Peyer's patch (tissue), 4 donors: ENCODE measurements at regions not wholly inside any gene's neighbourhood (a gene's known extent, or its start where the extent isn't known, plus 50 kb on each side); places are given as distances from the start of the nearest gene placed in this dataset.

Experiments
- DNase-seq, 3 donors: peaks; one replicate each; pipeline ENCODE4 v3.0.0-alpha.2; 2017 to 2019
- H3K27ac ChIP-seq, 4 donors: fragments of 200-600 bp; sonication (generic); one replicate each; pipeline ENCODE4 v1.5.1; 2016 to 2019
- H3K27me3 ChIP-seq, 2 donors: fragments of 200-600 bp; sonication (generic); one replicate each; pipeline ENCODE4 v1.5.1; 2019
- H3K36me3 ChIP-seq, 3 donors: fragments of 200-600 bp; sonication (generic); one replicate each; pipeline ENCODE4 v1.5.1; 2016 to 2019
- H3K4me1 ChIP-seq, 4 donors: fragments of 200-600 bp; sonication (generic); one replicate each; pipeline ENCODE4 v1.5.1; 2016 to 2019
- H3K4me3 ChIP-seq, 4 donors: fragments of 200-600 bp; sonication (generic); 1 replicate in 3 of 4; 2 replicates in 1 of 4; pipeline ENCODE4 v1.5.1; 2016 to 2019; ENCODE audit warnings: mild to moderate bottlenecking in 1 of 4
- H3K9me3 ChIP-seq, 4 donors: fragments of 200-600 bp; sonication (generic); one replicate each; pipeline ENCODE4 v1.5.1; 2016 to 2019; ENCODE audit warnings: mild to moderate bottlenecking in 1 of 4
- POLR2A ChIP-seq, 2 donors: fragments of 450-650 bp; IDR thresholded peaks; one replicate each; pipeline ENCODE4 v1.5.1; 2017; ENCODE audit warnings: antibody characterized with exemption in 2 of 2, mild to moderate bottlenecking in 2 of 2, moderate library complexity in 2 of 2
- TF ChIP-seq, protein P1 (sequence below), 6 experiments: fragments of 450-650 bp in 4 of 6; fragments of 200-600 bp in 2 of 6; sonication (generic) in 1 of 6; IDR thresholded peaks; one replicate each; pipeline ENCODE4 v1.5.1; 2017 to 2019; ENCODE audit warnings: antibody characterized with exemption in 6 of 6, mild to moderate bottlenecking in 3 of 6, moderate library complexity in 1 of 6

DNA sequence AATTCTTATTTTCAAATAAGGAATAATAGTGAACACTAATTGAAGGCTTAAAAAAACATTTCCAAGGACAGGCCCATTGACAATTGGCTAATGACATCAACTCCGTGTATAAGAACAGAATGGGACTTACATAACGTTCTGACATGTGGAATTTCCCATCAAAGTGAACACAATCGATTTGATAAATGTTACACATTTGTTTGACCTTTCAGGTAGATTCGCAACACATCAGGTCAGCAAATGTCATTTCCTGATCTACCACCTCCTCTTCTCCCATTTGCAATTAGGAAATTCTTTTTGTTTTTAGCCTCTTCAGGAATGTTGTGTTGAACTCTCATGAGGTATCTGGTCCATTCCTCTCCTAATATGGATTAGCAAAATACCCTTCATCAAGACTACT lies 292.9 kb upstream of the SLC14A2 start:
- Histone ChIP-seq H3K4me1 (no peaks in the 10 kb centered on the region), H3K27ac (no peak overlapping the region), H3K27me3 (no peaks in the 10 kb centered on the region), H3K36me3 (no peaks in the 10 kb centered on the region), H3K9me3 (no peaks in the 10 kb centered on the region), H3K4me3 (no peak overlapping the region)
- TF ChIP-seq POLR2A (IDR thresholded peaks at IDR 0.05), result no peak
- TF ChIP-seq, protein P1, sequence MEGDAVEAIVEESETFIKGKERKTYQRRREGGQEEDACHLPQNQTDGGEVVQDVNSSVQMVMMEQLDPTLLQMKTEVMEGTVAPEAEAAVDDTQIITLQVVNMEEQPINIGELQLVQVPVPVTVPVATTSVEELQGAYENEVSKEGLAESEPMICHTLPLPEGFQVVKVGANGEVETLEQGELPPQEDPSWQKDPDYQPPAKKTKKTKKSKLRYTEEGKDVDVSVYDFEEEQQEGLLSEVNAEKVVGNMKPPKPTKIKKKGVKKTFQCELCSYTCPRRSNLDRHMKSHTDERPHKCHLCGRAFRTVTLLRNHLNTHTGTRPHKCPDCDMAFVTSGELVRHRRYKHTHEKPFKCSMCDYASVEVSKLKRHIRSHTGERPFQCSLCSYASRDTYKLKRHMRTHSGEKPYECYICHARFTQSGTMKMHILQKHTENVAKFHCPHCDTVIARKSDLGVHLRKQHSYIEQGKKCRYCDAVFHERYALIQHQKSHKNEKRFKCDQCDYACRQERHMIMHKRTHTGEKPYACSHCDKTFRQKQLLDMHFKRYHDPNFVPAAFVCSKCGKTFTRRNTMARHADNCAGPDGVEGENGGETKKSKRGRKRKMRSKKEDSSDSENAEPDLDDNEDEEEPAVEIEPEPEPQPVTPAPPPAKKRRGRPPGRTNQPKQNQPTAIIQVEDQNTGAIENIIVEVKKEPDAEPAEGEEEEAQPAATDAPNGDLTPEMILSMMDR (IDR thresholded peaks at IDR 0.05), result no peak
- DNase-seq, result no peak

DNA sequence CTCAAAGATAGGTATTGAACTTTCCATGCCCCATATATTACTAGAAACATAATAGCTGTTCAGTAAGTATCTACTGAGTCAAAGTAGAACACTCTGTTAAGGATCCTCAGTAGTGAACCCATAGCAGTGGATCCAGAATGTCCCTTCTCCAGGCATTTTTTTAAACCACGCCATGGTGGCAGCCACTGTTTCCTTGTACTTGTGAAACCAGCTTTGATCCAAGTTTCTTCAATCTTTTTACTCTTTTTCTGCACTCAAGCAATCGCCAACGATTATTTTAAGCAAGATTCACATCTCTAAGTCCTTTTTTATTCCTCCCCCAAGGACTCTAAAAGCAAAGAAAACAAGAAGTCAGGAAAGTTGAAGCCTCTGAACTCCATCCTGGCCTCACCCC lies 291.2 kb upstream of the SLC14A2 start:
- Histone ChIP-seq H3K4me1 (no peaks in the 10 kb centered on the region), H3K27ac (no peak overlapping the region), H3K9me3 (no peaks in the 10 kb centered on the region), H3K27me3 (no peaks in the 10 kb centered on the region), H3K36me3 (no peaks in the 10 kb centered on the region), H3K4me3 (no peak overlapping the region)
- no peak for DNase-seq
- TF ChIP-seq POLR2A (IDR thresholded peaks at IDR 0.05), result no peak
- TF ChIP-seq, protein P1 (IDR thresholded peaks at IDR 0.05), result no peak

DNA sequence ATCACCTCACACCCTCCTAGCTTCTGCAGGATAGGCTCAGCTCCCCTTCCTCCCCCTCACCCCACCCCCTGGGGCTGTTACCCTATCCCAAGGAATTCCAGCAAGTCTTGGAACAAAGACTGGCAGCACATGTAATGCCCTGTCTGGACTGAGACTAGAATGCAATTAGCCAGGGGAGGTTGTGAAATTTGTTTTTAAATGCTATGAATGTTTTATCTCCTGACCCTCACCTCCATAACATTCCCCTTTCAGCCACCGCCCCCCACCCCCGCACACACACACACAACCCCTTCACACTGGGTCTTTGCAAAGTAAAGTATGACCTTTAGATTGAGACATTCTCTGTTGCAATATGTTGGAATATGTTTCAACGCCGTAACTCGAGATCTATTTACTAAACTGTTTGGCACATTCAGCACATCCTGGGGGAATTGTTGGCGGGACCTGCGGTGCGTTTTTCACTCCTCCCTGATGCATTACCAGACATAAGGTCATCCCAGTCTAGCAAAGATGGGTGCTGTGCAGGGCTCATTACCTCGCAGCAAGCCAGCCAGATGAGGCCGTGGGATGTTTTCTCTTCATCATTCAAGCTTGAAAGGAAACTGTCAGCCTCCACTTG lies 290.7 kb upstream of the SLC14A2 start:
- Histone ChIP-seq H3K27me3 (no peaks in the 10 kb centered on the region), H3K9me3 (no peaks in the 10 kb centered on the region), H3K27ac (peak overlapping the region in 1 of 4 donors; percentile 15), H3K4me1 (no peaks in the 10 kb centered on the region), H3K4me3 (no peak overlapping the region), H3K36me3 (no peaks in the 10 kb centered on the region)
- TF ChIP-seq POLR2A (IDR thresholded peaks at IDR 0.05), result no peak
- TF ChIP-seq, protein P1 (IDR thresholded peaks at IDR 0.05), result no peak
- DNase-seq, result peak in 1 of 3 donors; percentile 51

DNA sequence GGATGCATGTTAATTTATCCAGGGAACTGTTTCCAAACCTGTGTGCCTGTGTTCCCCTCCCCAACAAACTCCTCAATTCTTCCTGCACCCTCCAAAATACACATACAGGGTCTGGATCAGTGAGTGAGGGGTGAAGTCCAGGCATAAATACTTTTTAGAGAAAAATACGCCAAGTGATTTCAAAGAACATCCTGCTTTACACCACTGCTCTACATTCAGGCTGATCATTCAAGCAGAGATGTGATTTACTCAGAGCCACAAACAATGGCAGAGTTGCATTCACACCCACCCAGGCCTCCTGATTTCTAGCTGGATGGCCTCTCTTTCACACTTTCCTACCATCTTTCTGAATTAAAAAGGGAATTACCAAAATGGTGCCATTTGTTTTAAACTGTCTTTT lies 289.5 kb upstream of the SLC14A2 start:
- no peak for TF ChIP-seq POLR2A (IDR thresholded peaks at IDR 0.05)
- TF ChIP-seq, protein P1 (IDR thresholded peaks at IDR 0.05), result no peak
- Histone ChIP-seq H3K4me1 (no peaks in the 10 kb centered on the region), H3K4me3 (no peak overlapping the region), H3K27me3 (no peaks in the 10 kb centered on the region), H3K27ac (no peak overlapping the region), H3K36me3 (no peaks in the 10 kb centered on the region), H3K9me3 (no peaks in the 10 kb centered on the region)
- DNase-seq, result no peak

DNA sequence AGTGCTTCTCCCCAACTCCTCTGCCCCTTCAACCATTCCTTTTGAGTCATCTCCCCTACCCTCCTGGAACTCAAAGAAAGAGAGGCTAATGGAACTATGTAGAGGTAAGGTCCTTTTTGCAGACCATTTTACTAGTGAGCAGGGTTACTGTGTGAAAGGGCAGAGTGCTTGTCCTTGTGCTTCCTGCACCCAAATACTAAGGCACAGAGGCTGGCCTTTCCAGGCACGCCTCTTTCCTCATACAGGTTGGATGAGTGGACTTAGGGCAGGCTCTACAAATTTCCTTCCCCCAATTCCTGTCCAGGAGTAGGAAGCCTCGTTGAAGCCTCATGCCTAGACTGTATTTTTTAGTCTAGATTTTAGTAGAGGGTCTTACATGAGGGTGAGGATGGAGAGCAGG lies 288.8 kb upstream of the SLC14A2 start:
- DNase-seq, result no peak
- H3K36me3 ChIP-seq, result no peaks in the 10 kb centered on the region
- H3K4me3 ChIP-seq, result no peak overlapping the region
- no peaks in the 10 kb centered on the region for H3K4me1 ChIP-seq
- H3K9me3 ChIP-seq, result no peaks in the 10 kb centered on the region
- no peak for TF ChIP-seq POLR2A (IDR thresholded peaks at IDR 0.05)
- TF ChIP-seq, protein P1 (IDR thresholded peaks at IDR 0.05), result no peak
- H3K27ac ChIP-seq, result no peak overlapping the region
- H3K27me3 ChIP-seq, result no peaks in the 10 kb centered on the region

DNA sequence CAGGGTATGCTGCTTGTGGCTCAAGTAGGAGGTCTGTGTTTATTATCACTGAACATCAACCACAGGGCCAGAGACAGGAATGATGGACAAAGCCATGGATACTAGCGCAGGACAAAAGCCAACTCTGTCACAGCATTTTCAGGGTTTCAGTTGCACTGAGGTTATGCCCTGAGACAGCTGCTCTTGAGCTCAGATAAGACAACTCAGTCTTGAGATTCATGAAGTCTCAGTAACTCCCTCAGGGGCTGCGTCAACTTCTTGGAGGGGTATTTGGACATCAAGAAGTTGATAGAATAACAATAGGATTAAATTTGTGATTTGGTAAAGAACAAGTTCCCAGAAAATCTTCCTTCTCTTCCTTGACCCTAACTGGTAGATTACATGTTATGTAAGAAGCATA lies 287.0 kb upstream of the SLC14A2 start:
- Histone ChIP-seq H3K36me3 (no peaks in the 10 kb centered on the region), H3K4me1 (no peaks in the 10 kb centered on the region), H3K27me3 (no peaks in the 10 kb centered on the region), H3K9me3 (no peaks in the 10 kb centered on the region), H3K27ac (no peak overlapping the region), H3K4me3 (no peak overlapping the region)
- TF ChIP-seq, protein P1 (IDR thresholded peaks at IDR 0.05), result no peak
- TF ChIP-seq POLR2A (IDR thresholded peaks at IDR 0.05), result no peak
- DNase-seq, result no peak
